Uterus (tissue), 2 donors: ENCODE measurements at regions not wholly inside any gene's neighbourhood (a gene's known extent, or its start where the extent isn't known, plus 50 kb on each side); places are given as distances from the start of the nearest gene placed in this dataset.

Experiments
- POLR2A ChIP-seq, 2 donors: fragments of 450-650 bp; IDR thresholded peaks; one replicate each; pipeline ENCODE4 v1.6.1; 2016; ENCODE audit warnings: antibody characterized with exemption in 2 of 2, mild to moderate bottlenecking in 1 of 2, moderate library complexity in 1 of 2
- TF ChIP-seq, protein P1 (sequence below), 4 experiments: fragments of 200-600 bp in 2 of 4; fragments of 450-650 bp in 2 of 4; sonication (generic) in 2 of 4; IDR thresholded peaks; one replicate each; pipeline ENCODE4 v1.5.1; 2016 to 2019; ENCODE audit warnings: antibody characterized with exemption in 4 of 4, mild to moderate bottlenecking in 2 of 4, moderate library complexity in 1 of 4

DNA sequence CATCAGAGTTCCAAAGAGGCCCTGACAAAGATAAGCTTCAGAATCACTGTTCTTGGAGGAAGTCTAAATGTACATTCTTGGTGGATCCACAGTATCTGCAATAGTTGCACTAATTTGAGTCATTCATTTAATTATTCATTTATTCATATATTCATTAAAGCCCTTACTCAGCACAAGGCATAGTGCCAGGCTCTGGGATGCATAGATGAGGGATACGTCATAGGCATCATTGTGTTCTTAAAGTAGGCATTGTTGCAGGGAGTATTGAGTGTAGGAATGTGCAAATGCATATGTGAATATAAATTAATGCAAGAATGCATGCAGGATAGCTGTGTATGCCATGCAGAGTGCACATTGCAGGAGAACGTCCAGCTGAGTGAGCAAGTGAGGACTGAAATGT is 100.7 kb downstream of the DRD1 start:
- TF ChIP-seq, protein P1, sequence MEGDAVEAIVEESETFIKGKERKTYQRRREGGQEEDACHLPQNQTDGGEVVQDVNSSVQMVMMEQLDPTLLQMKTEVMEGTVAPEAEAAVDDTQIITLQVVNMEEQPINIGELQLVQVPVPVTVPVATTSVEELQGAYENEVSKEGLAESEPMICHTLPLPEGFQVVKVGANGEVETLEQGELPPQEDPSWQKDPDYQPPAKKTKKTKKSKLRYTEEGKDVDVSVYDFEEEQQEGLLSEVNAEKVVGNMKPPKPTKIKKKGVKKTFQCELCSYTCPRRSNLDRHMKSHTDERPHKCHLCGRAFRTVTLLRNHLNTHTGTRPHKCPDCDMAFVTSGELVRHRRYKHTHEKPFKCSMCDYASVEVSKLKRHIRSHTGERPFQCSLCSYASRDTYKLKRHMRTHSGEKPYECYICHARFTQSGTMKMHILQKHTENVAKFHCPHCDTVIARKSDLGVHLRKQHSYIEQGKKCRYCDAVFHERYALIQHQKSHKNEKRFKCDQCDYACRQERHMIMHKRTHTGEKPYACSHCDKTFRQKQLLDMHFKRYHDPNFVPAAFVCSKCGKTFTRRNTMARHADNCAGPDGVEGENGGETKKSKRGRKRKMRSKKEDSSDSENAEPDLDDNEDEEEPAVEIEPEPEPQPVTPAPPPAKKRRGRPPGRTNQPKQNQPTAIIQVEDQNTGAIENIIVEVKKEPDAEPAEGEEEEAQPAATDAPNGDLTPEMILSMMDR (IDR thresholded peaks at IDR 0.05), result no peak
- no peak for TF ChIP-seq POLR2A (IDR thresholded peaks at IDR 0.05)
